Adipocyte (in vitro differentiated cells): ENCODE measurements at regions not wholly inside any gene's neighbourhood (a gene's known extent, or its start where the extent isn't known, plus 50 kb on each side); places are given as distances from the start of the nearest gene placed in this dataset.
A peak's percentile ranks its signal among the peaks of the same experiment; 100 is the strongest.

Source experiments
- DNase-seq: peaks from one replicate; pipeline ENCODE4 v3.0.0-alpha.2; 2015; ENCODE audit warnings: low read depth
- H3K27me3 ChIP-seq: replicated peaks from 2 replicates; pipeline ENCODE4 v1.7.0; 2013; ENCODE audit warnings: mild to moderate bottlenecking, low read length, moderate library complexity; ENCODE audit not compliant: control insufficient read depth, insufficient read depth
- H3K36me3 ChIP-seq: 2 replicates; pipeline ENCODE4 v1.7.0; 2013; ENCODE audit warnings: low read length, mild to moderate bottlenecking, moderate library complexity; ENCODE audit not compliant: control insufficient read depth, insufficient read depth, severe bottlenecking
- H3K4me1 ChIP-seq: 2 replicates; pipeline ENCODE4 v1.7.0; 2013; ENCODE audit warnings: mild to moderate bottlenecking, low read length, moderate library complexity; ENCODE audit not compliant: control insufficient read depth, insufficient read depth
- H3K4me3 ChIP-seq: 2 replicates; pipeline ENCODE4 v1.7.0; 2013; ENCODE audit warnings: mild to moderate bottlenecking, low read length, moderate library complexity
- H3K9ac ChIP-seq: 2 replicates; pipeline ENCODE4 v1.7.0; 2013; ENCODE audit warnings: mild to moderate bottlenecking, low read length, moderate library complexity
- H3K9me3 ChIP-seq: 2 replicates; pipeline ENCODE4 v1.7.0; 2013; ENCODE audit warnings: mild to moderate bottlenecking, low read length, moderate library complexity; ENCODE audit not compliant: control insufficient read depth

GRCh38 chr10:62527019-62527827 is 153.1 kb downstream of the ZNF365 start:
- H3K9me3 ChIP-seq, result peaks cover under 1% of the 10 kb centered on the region
- no peaks in the 10 kb centered on the region for H3K36me3 ChIP-seq
- DNase-seq, result no peak
- H3K9ac ChIP-seq, result no peak overlapping the region
- no peaks in the 10 kb centered on the region for H3K27me3 ChIP-seq
- no peak overlapping the region for H3K4me3 ChIP-seq
- H3K4me1 ChIP-seq, result peaks cover 13% of the 10 kb centered on the region

GRCh38 chr10:62528441-62528840 is 154.3 kb downstream of the ZNF365 start:
- no peak for DNase-seq
- Histone ChIP-seq H3K4me3 (no peak overlapping the region), H3K9me3 (peaks cover 5% of the 10 kb centered on the region)

GRCh38 chr10:62529396-62529795 is 155.2 kb downstream of the ZNF365 start:
- H3K9me3 ChIP-seq, result peaks cover 5% of the 10 kb centered on the region
- no peak overlapping the region for H3K9ac ChIP-seq
- DNase-seq, result no peak
- peaks cover 13% of the 10 kb centered on the region for H3K4me1 ChIP-seq
- H3K27me3 ChIP-seq, result no peaks in the 10 kb centered on the region
- no peak overlapping the region for H3K4me3 ChIP-seq
- no peaks in the 10 kb centered on the region for H3K36me3 ChIP-seq

More at GRCh38 chr10:62528441-62528840, 154.3 kb downstream of the ZNF365 start:
- Histone ChIP-seq H3K9ac (no peak overlapping the region), H3K36me3 (no peaks in the 10 kb centered on the region), H3K4me1 (peaks cover 13% of the 10 kb centered on the region), H3K27me3 (no peaks in the 10 kb centered on the region)

GRCh38 chr10:62534031-62534430 is 159.9 kb downstream of the ZNF365 start:
- Histone ChIP-seq H3K9me3 (peaks cover 5% of the 10 kb centered on the region), H3K36me3 (no peaks in the 10 kb centered on the region), H3K9ac (no peak overlapping the region), H3K4me1 (no peaks in the 10 kb centered on the region), H3K27me3 (no peaks in the 10 kb centered on the region), H3K4me3 (no peak overlapping the region)
- DNase-seq, result no peak

- Histone ChIP-seq H3K9me3 (no peaks in the 10 kb centered on the region), H3K4me3 (no peak overlapping the region), H3K36me3 (no peaks in the 10 kb centered on the region), H3K27me3 (no peaks in the 10 kb centered on the region), H3K4me1 (peaks cover 10% of the 10 kb centered on the region), H3K9ac (no peak overlapping the region)
- DNase-seq, result no peak
Observed at GRCh38 chr10:62538606-62539005, 164.4 kb downstream of the ZNF365 start.

GRCh38 chr10:62540389-62540788 is 166.2 kb downstream of the ZNF365 start:
- no peaks in the 10 kb centered on the region for H3K36me3 ChIP-seq
- no peak overlapping the region for H3K9ac ChIP-seq
- H3K4me1 ChIP-seq, result peaks cover 18% of the 10 kb centered on the region
- peak overlapping the region; percentile 32 for H3K4me3 ChIP-seq
- no peak for DNase-seq
- H3K9me3 ChIP-seq, result no peaks in the 10 kb centered on the region
- H3K27me3 ChIP-seq, result no peaks in the 10 kb centered on the region

GRCh38 chr10:62541811-62542210 is 167.6 kb downstream of the ZNF365 start:
- Histone ChIP-seq H3K9me3 (no peaks in the 10 kb centered on the region), H3K9ac (no peak overlapping the region), H3K4me1 (peaks cover 31% of the 10 kb centered on the region), H3K27me3 (no peaks in the 10 kb centered on the region), H3K4me3 (no peak overlapping the region), H3K36me3 (no peaks in the 10 kb centered on the region)
- DNase-seq, result no peak

GRCh38 chr10:62543571-62544355 is 169.6 kb downstream of the ZNF365 start:
- Histone ChIP-seq H3K27me3 (no peaks in the 10 kb centered on the region), H3K9me3 (no peaks in the 10 kb centered on the region), H3K36me3 (no peaks in the 10 kb centered on the region), H3K4me1 (peaks cover 31% of the 10 kb centered on the region), H3K4me3 (no peak overlapping the region), H3K9ac (no peak overlapping the region)
- no peak for DNase-seq

- peak; percentile 50 for DNase-seq
- H3K9ac ChIP-seq, result no peak overlapping the region
- no peaks in the 10 kb centered on the region for H3K9me3 ChIP-seq
- H3K36me3 ChIP-seq, result no peaks in the 10 kb centered on the region
- peak overlapping the region; percentile 36 for H3K4me3 ChIP-seq
- peaks cover 25% of the 10 kb centered on the region for H3K4me1 ChIP-seq
- H3K27me3 ChIP-seq, result no peaks in the 10 kb centered on the region
Observed at GRCh38 chr10:62545160-62546066, 171.2 kb downstream of the ZNF365 start.

GRCh38 chr10:62548686-62549085 is 174.5 kb downstream of the ZNF365 start:
- no peaks in the 10 kb centered on the region for H3K9me3 ChIP-seq

GRCh38 chr10:62550173-62550572 is 176.0 kb downstream of the ZNF365 start:
- no peak overlapping the region for H3K4me3 ChIP-seq
- DNase-seq, result no peak
- peaks cover 16% of the 10 kb centered on the region for H3K4me1 ChIP-seq
- H3K27me3 ChIP-seq, result no peaks in the 10 kb centered on the region
- H3K9ac ChIP-seq, result no peak overlapping the region
- H3K9me3 ChIP-seq, result no peaks in the 10 kb centered on the region
- no peaks in the 10 kb centered on the region for H3K36me3 ChIP-seq

More at GRCh38 chr10:62548686-62549085, 174.5 kb downstream of the ZNF365 start:
- Histone ChIP-seq H3K36me3 (no peaks in the 10 kb centered on the region), H3K27me3 (no peaks in the 10 kb centered on the region), H3K9ac (no peak overlapping the region), H3K4me1 (peaks cover 21% of the 10 kb centered on the region), H3K4me3 (no peak overlapping the region)
- DNase-seq, result no peak
